Upper lobe of right lung (tissue), 1 donor: ENCODE measurements at regions not wholly inside any gene's neighbourhood (a gene's known extent, or its start where the extent isn't known, plus 50 kb on each side); places are given as distances from the start of the nearest gene placed in this dataset.
A peak's percentile ranks its signal among the peaks of the same experiment; 100 is the strongest.

Experiments
- ATAC-seq: fragments of 200-7000 bp; cut with Tn5 transposase; one replicate; pipeline ENCODE4 v1.9.1; 2020; ENCODE audit warnings: mild to moderate bottlenecking, moderate library complexity
- DNase-seq: peaks from one replicate; pipeline ENCODE4 v3.0.0-alpha.2; 2020
- H3K27ac ChIP-seq: fragments of 200-600 bp; one replicate; pipeline ENCODE4 v1.8.0; 2022
- H3K27me3 ChIP-seq: fragments of 200-600 bp; one replicate; pipeline ENCODE4 v1.8.0; 2022; ENCODE audit warnings: mild to moderate bottlenecking
- H3K36me3 ChIP-seq: fragments of 200-600 bp; one replicate; pipeline ENCODE4 v1.8.0; 2022
- H3K4me1 ChIP-seq: fragments of 200-600 bp; one replicate; pipeline ENCODE4 v1.8.0; 2022
- H3K4me3 ChIP-seq: fragments of 200-600 bp; one replicate; pipeline ENCODE4 v1.8.0; 2022; ENCODE audit warnings: mild to moderate bottlenecking
- H3K9me3 ChIP-seq: fragments of 200-600 bp; one replicate; pipeline ENCODE4 v1.8.0; 2022
- CTCF ChIP-seq: fragments of 200-600 bp; IDR thresholded peaks from one replicate; pipeline ENCODE4 v1.8.0; 2022; ENCODE audit warnings: antibody characterized with exemption
- intact Hi-C: fragments of 100-400 bp; cut with DNase I; formaldehyde crosslinking; loops from one replicate; pipeline ENCODE4 v1.11.0; 2022
- donor health status: DM: no; HTN: yes; CAD: no; lungs with severe emphysema.

- ATAC-seq, result no peak
- no peak for TF ChIP-seq CTCF
- Histone ChIP-seq H3K36me3 (no peaks in the 10 kb centered on the region), H3K27me3 (peaks cover 55% of the 10 kb centered on the region), H3K27ac (no peak overlapping the region), H3K9me3 (no peaks in the 10 kb centered on the region), H3K4me3 (no peak overlapping the region), H3K4me1 (no peaks in the 10 kb centered on the region)
- peak; percentile 46 for DNase-seq
- intact Hi-C loops, result no loop called here
Observed at GRCh38 chr4:3869661-3870566, 103.7 kb downstream of the ADRA2C start.

- no peaks in the 10 kb centered on the region for H3K36me3 ChIP-seq
- DNase-seq (no peak), ATAC-seq (no peak)
- TF ChIP-seq CTCF, result no peak
- no peaks in the 10 kb centered on the region for H3K4me1 ChIP-seq
- H3K27ac ChIP-seq, result no peak overlapping the region
- intact Hi-C loops, result no loop called here
- no peaks in the 10 kb centered on the region for H3K9me3 ChIP-seq
- H3K27me3 ChIP-seq, result peaks cover 58% of the 10 kb centered on the region
- no peak overlapping the region for H3K4me3 ChIP-seq
Observed at GRCh38 chr4:3870567-3870962, 104.4 kb downstream of the ADRA2C start.

GRCh38 chr4:3871181-3871852, 105.1 kb downstream of the ADRA2C start:
- DNase-seq, result peak; percentile 56
- peaks cover 58% of the 10 kb centered on the region for H3K27me3 ChIP-seq
- no peak overlapping the region for H3K4me3 ChIP-seq
- H3K9me3 ChIP-seq, result no peaks in the 10 kb centered on the region
- H3K36me3 ChIP-seq, result no peaks in the 10 kb centered on the region
- ATAC-seq, result no peak
- intact Hi-C loops, result no loop called here
- no peak for TF ChIP-seq CTCF
- no peaks in the 10 kb centered on the region for H3K4me1 ChIP-seq
- H3K27ac ChIP-seq, result no peak overlapping the region

- no peaks in the 10 kb centered on the region for H3K9me3 ChIP-seq
- ATAC-seq (peak; percentile 18), DNase-seq (peak; percentile 60)
- H3K27me3 ChIP-seq, result peaks cover 61% of the 10 kb centered on the region
- H3K4me1 ChIP-seq, result no peaks in the 10 kb centered on the region
- intact Hi-C loops, result no loop called here
- H3K27ac ChIP-seq, result no peak overlapping the region
- no peak overlapping the region for H3K4me3 ChIP-seq
- H3K36me3 ChIP-seq, result no peaks in the 10 kb centered on the region
- no peak for TF ChIP-seq CTCF
Observed at GRCh38 chr4:3871881-3872833, 106.0 kb downstream of the ADRA2C start.

- H3K4me3 ChIP-seq, result no peak overlapping the region
- H3K27ac ChIP-seq, result no peak overlapping the region
- H3K27me3 ChIP-seq, result peaks cover 68% of the 10 kb centered on the region
- no peaks in the 10 kb centered on the region for H3K4me1 ChIP-seq
- TF ChIP-seq CTCF, result no peak
- intact Hi-C loops, result no loop called here
- DNase-seq (no peak), ATAC-seq (no peak)
- H3K36me3 ChIP-seq, result no peaks in the 10 kb centered on the region
- peaks cover 5% of the 10 kb centered on the region for H3K9me3 ChIP-seq
Observed at GRCh38 chr4:3872834-3873313, 106.7 kb downstream of the ADRA2C start.
